HG03520 (cell line): ENCODE measurements at regions not wholly inside any gene's neighbourhood (a gene's known extent, or its start where the extent isn't known, plus 50 kb on each side); places are given as distances from the start of the nearest gene placed in this dataset.
A peak's percentile ranks its signal among the peaks of the same experiment; 100 is the strongest.
"Not testable (repeated sequence)": the region's sequence is repeated elsewhere in the genome, so short reads cannot be mapped to it uniquely, and the experiment has no call there.

ENCODE experiments used
- ATAC-seq: cut with Tn5 transposase; IDR thresholded peaks from one replicate; pipeline ENCODE4 v1.9.1; 2021; ENCODE audit warnings: mild to moderate bottlenecking, moderate library complexity; ENCODE audit not compliant: unreplicated experiment

- ATAC-seq: no peak
These were observed 68.3 kb downstream of the ALG10B start for GRCh38 chr12:38384816-38385378.

DNA sequence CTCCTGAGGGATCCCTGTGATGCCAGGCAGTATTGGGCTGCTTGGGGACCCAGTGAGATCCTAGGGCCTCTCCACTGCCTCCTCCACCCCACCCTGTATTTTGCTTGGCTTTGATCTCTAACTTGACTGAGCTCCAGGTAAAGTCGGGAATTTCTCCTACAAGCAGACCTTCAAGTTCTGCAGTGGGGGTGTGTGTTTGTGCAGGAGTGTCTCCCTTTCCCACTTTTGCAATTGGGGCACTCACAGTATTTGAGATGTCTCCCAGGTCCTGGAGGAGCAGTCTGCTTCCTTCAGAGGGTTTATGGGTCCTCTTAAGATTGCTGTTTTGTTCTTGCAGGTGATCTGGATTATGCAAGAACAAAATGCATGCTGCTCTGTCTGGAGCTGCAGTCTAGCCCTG lies 68.9 kb downstream of the ALG10B start:
- ATAC-seq: no peak

DNA sequence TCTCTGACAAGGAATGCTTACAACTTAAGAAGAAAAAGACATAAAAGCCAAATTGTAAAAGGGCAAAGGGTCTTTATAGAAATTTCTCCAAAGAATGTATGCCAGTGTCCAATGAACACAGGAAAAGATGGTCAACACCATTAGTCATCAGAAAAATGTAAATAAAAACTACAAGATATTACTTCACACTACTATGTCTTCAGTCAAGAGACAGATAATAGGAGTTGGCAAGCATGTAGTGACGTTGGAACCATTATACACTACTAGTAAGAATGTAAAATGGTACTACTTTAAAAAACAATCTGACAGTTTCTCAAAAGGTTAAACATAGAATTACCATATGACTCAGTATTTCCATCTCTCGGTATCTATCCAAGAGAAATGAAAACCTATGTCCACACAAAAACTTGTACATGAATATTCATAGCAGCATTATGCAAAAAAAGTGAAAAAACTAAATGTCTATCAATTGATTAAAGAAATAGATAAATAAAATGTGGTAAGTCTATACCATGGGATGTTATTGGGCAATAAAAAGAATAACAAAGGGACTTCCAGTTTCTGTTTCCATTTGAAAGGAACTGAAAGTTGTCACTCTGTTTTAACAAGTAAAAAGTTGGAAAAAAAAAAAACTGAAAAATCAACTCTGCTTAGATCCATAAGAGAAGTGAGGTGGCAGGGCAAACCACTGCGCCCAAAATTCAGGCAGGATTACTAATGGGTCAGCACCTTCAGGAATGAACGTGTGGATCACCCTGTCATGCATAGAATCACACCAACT lies 69.8 kb downstream of the ALG10B start:
- ATAC-seq: peak; percentile 70

- ATAC-seq: no peak
These were observed 73.0 kb downstream of the ALG10B start for GRCh38 chr12:38389614-38390013.

- ATAC-seq: no peak
These were observed 74.4 kb downstream of the ALG10B start for GRCh38 chr12:38391007-38391406.

DNA sequence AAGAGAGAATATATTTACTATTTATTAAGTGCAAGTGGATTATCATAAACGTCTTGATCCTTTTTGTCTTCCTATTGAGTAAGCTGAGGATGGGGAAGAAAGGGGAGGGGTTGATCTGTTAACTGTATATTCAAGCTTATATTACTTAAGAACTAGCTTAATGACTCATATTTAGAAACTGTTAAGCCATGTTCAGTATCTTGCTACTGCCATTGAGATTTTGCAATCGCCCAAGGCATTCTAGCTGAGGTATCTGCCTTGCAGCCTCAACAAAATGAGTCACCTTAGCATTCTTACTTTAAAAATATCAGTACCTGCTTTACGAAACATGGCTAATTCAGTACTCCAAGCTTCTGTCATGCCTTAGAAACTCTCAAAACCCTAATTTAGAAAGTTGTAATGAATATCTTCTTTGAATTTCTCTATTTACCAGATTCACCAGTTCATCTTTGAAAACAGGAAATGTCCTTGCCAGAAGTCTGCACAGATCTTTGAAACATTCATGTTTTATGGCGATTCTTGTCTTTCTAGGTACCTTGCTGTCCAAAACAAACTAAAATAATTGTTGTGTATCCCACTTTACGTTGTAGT lies 76.1 kb downstream of the ALG10B start:
- no peak for ATAC-seq

GRCh38 chr12:38399711-38400206 lies 83.2 kb downstream of the ALG10B start:
- ATAC-seq: no peak

DNA sequence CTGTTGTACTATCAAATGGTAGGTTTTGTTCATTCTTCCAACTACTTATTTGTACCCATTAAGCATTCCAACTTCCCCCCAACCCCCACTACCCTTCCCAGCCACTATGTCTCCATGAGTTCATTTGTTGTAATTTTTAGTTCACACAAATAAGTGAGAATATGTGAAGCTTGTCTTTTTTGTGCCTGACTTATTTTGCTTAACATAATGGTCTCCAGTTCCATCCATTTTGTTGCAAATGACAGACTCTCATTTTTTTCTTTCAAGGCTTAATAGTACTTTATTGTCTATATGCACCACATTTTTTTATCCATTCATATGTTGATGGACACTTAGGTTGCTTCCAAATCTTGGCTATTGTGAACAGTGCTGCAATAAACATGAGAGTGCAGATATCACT lies 86.2 kb downstream of the ALG10B start:
- ATAC-seq: no peak

DNA sequence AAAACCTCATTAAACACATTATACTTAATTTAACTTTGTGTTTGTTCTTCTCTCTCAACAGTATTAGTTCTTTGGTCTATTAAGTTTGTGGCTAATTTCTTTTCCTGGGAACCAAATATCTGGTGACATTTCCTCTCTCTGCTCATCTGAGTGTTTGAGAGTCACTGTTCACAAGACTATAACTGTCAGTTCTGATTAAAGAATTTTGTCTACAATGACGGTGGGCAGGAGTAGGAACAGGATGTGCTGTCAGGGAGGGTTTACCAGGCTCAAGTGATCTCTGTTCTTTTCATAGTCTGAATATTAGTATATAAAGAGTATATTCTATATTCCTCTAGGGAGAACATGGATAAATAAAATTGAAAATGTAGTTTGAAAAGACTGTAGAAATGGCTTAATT lies 92.9 kb downstream of the ALG10B start:
- no peak for ATAC-seq

GRCh38 chr12:38411426-38411825 lies 94.9 kb downstream of the ALG10B start:
- no peak for ATAC-seq

GRCh38 chr12:38411946-38412345 lies 95.4 kb downstream of the ALG10B start:
- ATAC-seq: no peak

DNA sequence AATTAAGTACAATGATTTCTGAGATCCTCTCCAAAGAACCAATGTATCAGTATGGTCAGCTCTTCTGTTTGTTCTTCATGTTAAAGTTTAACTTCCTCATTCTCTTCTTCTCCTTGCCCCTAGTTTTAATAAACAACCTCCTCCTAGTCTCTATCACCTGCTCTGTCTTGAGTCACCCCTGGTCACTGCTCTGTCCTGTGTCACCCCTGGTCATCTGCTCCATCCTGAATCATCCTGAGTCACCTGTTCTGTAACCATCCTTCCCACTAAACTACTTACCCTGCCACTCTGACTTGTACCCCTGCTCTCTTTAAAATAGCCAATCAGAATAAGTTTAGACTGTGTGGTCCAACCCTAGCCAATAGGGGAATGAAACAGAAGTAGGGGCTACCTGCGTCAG lies 100.5 kb downstream of the ALG10B start:
- ATAC-seq: no peak

GRCh38 chr12:38424436-38424835 lies 107.9 kb downstream of the ALG10B start:
- ATAC-seq: no peak

GRCh38 chr12:38427442-38427841 lies 110.9 kb downstream of the ALG10B start:
- ATAC-seq: no peak

- ATAC-seq: no peak
These were observed 115.3 kb downstream of the ALG10B start for GRCh38 chr12:38431921-38432320.

DNA sequence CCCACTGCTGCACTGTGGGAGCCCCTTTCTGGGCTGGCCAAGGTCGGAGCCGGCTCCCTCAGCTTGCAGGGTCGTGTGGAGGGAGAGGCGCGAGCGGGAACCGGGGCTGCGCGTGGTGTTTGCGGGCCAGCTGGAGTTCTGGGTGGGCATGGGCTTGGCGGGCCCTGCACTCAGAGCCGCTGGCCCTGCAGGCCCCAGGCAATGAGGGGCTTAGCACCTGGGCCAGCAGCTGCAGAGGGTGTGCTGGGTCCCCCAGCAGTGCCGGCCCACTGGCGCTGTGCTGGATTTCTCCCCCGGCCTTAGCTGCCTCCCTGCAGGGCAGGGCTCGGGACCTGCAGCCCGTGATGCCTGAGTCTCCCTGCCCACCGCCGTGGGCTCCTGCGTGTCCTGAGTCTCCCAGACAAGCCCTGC lies 125.3 kb downstream of the ALG10B start:
- not testable (repeated sequence) for ATAC-seq

DNA sequence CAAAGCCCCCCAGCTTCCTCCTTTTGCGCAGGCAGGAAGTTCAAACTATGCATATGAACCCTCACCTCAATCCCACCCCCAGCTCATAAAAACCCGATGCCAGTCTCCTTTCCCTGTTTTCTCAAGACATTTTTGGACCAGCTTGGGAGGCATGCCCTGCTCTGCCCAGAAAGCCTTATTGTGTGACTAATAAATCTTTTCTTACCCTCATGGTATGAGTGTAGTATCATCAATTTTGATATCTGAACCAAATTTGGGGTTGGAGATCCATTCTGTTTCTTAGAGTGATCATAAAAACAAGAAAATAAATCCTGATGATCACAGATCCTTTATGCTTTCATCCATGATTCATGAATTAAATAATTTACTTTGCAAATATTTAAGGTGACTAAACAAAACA lies 128.5 kb downstream of the ALG10B start:
- ATAC-seq: no peak

DNA sequence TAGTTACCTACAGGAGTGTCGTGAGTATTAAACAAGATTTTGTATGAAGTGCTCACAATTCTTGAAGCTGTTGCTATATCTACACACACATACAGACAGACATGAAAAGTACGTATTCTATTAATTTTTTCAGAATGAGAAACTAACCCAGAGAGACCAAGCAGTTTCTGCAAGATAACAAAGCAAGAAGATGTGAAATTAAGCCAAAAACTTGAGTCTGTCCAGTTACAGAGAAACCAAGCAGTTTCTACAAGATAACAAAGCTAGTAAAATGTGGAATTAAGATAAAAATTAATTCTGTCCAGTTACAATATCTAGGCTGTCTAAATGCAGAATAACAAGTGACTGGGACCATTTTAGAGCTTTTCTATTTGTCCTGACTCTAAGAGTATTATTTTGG lies 132.4 kb downstream of the ALG10B start:
- no peak for ATAC-seq

GRCh38 chr12:38456537-38457120 lies 140.1 kb downstream of the ALG10B start:
- no peak for ATAC-seq

DNA sequence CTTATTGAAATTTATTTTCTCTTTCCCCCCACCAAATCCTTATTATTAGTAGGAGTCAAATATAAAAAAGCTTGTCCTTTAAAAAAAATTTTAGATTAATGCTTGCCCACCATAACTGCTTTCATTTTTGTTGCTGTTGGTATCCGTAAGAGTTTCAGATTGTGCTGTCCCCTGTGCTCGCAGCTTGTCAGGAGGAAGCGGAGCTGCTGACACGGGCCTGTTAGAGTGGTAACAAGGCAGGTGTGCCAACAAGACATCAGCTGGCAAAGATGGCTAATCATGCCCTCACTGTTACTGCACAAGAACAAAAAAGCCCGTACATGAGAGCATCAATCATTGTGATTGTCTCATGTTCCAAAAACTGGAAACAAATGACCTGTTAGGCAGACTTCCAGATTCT lies 148.4 kb downstream of the ALG10B start:
- ATAC-seq: no peak

DNA sequence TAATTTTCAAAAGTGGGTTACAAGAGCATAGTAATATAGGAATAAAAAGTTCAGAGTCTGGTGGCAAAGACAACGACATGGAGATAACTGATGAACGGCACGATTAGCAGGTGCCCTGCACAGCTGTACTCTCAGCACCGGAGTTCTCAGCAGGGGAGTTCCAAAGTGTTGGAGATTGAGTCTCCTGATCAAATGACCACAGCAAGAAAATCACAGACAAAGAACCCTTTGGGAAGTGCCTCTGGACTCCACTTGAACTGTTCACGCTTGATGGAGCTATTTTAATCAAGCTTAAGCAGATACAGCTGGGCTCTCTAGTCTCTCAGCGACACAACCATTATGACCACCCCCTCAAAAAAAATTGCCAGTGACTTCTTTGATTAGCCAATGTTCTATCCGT lies 153.1 kb downstream of the ALG10B start:
- no peak for ATAC-seq
